AG10803 (cell line): ENCODE measurements at regions not wholly inside any gene's neighbourhood (a gene's known extent, or its start where the extent isn't known, plus 50 kb on each side); places are given as distances from the start of the nearest gene placed in this dataset.

ENCODE experiments used
- DNase-seq: peaks from one replicate; pipeline ENCODE4 v3.0.0; 2010; ENCODE audit warnings: low read depth
- H3K4me3 ChIP-seq: 2 replicates; pipeline ENCODE4 v1.5.1; 2011; ENCODE audit warnings: mild to moderate bottlenecking, low read length, control low read depth
- TF ChIP-seq, protein P1 (sequence below): conservative IDR thresholded peaks from 2 replicates; pipeline ENCODE4 v1.5.1; 2011; ENCODE audit warnings: mild to moderate bottlenecking, low read length, control low read depth, inconsistent platforms

DNA sequence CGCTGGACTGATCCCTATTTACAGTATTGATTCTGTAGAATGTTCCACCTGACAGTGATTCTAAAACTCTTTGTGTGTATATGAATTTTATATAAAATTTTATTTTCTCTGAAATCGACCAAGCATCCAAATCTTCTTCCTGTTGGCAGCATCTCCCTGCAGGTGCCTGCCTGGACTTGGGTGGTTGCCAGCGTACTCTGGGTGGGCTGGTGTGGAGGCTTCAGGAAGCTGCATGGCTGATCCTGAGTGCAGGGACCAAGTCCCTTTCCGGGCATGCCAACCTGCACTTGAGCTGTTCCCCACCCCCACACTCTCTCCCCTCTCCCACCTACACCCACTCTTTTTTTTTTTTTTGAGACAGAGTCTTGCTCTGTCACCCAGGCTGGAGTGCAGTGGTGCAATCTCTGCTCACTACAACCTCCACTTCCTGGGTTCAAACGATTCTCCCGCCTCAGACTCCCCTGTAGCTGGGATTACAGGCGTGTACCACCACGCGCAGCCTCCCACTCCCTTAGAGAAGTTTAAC, 53.2 kb upstream of the ALKAL2 start:
- TF ChIP-seq, protein P1, sequence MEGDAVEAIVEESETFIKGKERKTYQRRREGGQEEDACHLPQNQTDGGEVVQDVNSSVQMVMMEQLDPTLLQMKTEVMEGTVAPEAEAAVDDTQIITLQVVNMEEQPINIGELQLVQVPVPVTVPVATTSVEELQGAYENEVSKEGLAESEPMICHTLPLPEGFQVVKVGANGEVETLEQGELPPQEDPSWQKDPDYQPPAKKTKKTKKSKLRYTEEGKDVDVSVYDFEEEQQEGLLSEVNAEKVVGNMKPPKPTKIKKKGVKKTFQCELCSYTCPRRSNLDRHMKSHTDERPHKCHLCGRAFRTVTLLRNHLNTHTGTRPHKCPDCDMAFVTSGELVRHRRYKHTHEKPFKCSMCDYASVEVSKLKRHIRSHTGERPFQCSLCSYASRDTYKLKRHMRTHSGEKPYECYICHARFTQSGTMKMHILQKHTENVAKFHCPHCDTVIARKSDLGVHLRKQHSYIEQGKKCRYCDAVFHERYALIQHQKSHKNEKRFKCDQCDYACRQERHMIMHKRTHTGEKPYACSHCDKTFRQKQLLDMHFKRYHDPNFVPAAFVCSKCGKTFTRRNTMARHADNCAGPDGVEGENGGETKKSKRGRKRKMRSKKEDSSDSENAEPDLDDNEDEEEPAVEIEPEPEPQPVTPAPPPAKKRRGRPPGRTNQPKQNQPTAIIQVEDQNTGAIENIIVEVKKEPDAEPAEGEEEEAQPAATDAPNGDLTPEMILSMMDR = no peak
- H3K4me3 ChIP-seq = no peak overlapping the region
- no peak for DNase-seq
